GM18861 (cell line): ENCODE measurements at regions not wholly inside any gene's neighbourhood (a gene's known extent, or its start where the extent isn't known, plus 50 kb on each side); places are given as distances from the start of the nearest gene placed in this dataset.

Experiments used
- ATAC-seq: cut with Tn5 transposase; IDR thresholded peaks from one replicate; pipeline ENCODE4 v1.9.1; 2021; ENCODE audit not compliant: unreplicated experiment

GRCh38 chr7:51731075-51731474 is 414.5 kb upstream of the COBL start:
- ATAC-seq, result no peak

GRCh38 chr7:51727441-51727840 is 410.8 kb upstream of the COBL start:
- ATAC-seq, result no peak

GRCh38 chr7:51706851-51707250 is 390.2 kb upstream of the COBL start:
- no peak for ATAC-seq

- no peak for ATAC-seq
Measured at GRCh38 chr7:51705701-51706100, 389.1 kb upstream of the COBL start.

GRCh38 chr7:51702673-51703072 is 386.1 kb upstream of the COBL start:
- ATAC-seq, result no peak

GRCh38 chr7:51701935-51702334 is 385.3 kb upstream of the COBL start:
- ATAC-seq, result no peak

- no peak for ATAC-seq
Measured at GRCh38 chr7:51700593-51701215, 384.1 kb upstream of the COBL start.

- no peak for ATAC-seq
Measured at GRCh38 chr7:51693258-51693657, 376.6 kb upstream of the COBL start.

GRCh38 chr7:51689547-51689946 is 372.9 kb upstream of the COBL start:
- ATAC-seq, result no peak

GRCh38 chr7:51685794-51686193 is 369.2 kb upstream of the COBL start:
- no peak for ATAC-seq

- ATAC-seq, result no peak
Measured at GRCh38 chr7:51680594-51681399, 364.2 kb upstream of the COBL start.

GRCh38 chr7:51679358-51679757 is 362.7 kb upstream of the COBL start:
- ATAC-seq, result no peak

- ATAC-seq, result no peak
Measured at GRCh38 chr7:51666751-51667150, 350.1 kb upstream of the COBL start.

- ATAC-seq, result no peak
Measured at GRCh38 chr7:51666266-51666665, 349.7 kb upstream of the COBL start.

GRCh38 chr7:51665045-51665780 is 348.6 kb upstream of the COBL start:
- ATAC-seq, result no peak

- ATAC-seq, result no peak
Measured at GRCh38 chr7:51660516-51660915, 343.9 kb upstream of the COBL start.

GRCh38 chr7:51658684-51659083 is 342.1 kb upstream of the COBL start:
- no peak for ATAC-seq

- no peak for ATAC-seq
Measured at GRCh38 chr7:51647931-51648351, 331.3 kb upstream of the COBL start.

- no peak for ATAC-seq
Measured at GRCh38 chr7:51647486-51647885, 330.9 kb upstream of the COBL start.

GRCh38 chr7:51645702-51646298 is 329.2 kb upstream of the COBL start:
- no peak for ATAC-seq

- no peak for ATAC-seq
Measured at GRCh38 chr7:51645255-51645654, 328.6 kb upstream of the COBL start.

- ATAC-seq, result no peak
Measured at GRCh38 chr7:51644216-51644615, 327.6 kb upstream of the COBL start.
